DMS79 (cell line): ENCODE measurements at regions not wholly inside any gene's neighbourhood (a gene's known extent, or its start where the extent isn't known, plus 50 kb on each side); places are given as distances from the start of the nearest gene placed in this dataset.
"Not testable (repeated sequence)": the region's sequence is repeated elsewhere in the genome, so short reads cannot be mapped to it uniquely, and the experiment has no call there.

Experiments used
- DNase-seq: peaks from one replicate; lab custom pipeline; 2025; lab: John Stamatoyannopoulos, UW

- no peak for DNase-seq
Measured at GRCh38 chr18:10119991-10120390, 206.2 kb downstream of the VAPA start.

- no peak for DNase-seq
Measured at GRCh38 chr18:10120622-10121021, 206.8 kb downstream of the VAPA start.

GRCh38 chr18:10121028-10121427 lies 207.2 kb downstream of the VAPA start:
- no peak for DNase-seq

- peak; percentile 26 for DNase-seq
Measured at GRCh38 chr18:10121786-10122515, 208.1 kb downstream of the VAPA start.

- no peak for DNase-seq
Measured at GRCh38 chr18:10122988-10123950, 209.5 kb downstream of the VAPA start.

- no peak for DNase-seq
Measured at GRCh38 chr18:10124071-10124470, 210.3 kb downstream of the VAPA start.

GRCh38 chr18:10124557-10124956 lies 210.7 kb downstream of the VAPA start:
- DNase-seq = no peak

- DNase-seq = no peak
Measured at GRCh38 chr18:10124967-10125366, 211.2 kb downstream of the VAPA start.

GRCh38 chr18:10127729-10128128 lies 213.9 kb downstream of the VAPA start:
- DNase-seq = no peak

- no peak for DNase-seq
Measured at GRCh38 chr18:10128921-10129501, 215.2 kb downstream of the VAPA start.

GRCh38 chr18:10130606-10131005 lies 216.8 kb downstream of the VAPA start:
- DNase-seq = no peak

GRCh38 chr18:10131081-10131459 lies 217.3 kb downstream of the VAPA start:
- DNase-seq = no peak

- no peak for DNase-seq
Measured at GRCh38 chr18:10131460-10132395, 217.9 kb downstream of the VAPA start.

- DNase-seq = no peak
Measured at GRCh38 chr18:10133516-10133915, 219.7 kb downstream of the VAPA start.

- DNase-seq = no peak
Measured at GRCh38 chr18:10134204-10134603, 220.4 kb downstream of the VAPA start.

GRCh38 chr18:10134749-10135148 lies 220.9 kb downstream of the VAPA start:
- not testable (repeated sequence) for DNase-seq

GRCh38 chr18:10135302-10135926 lies 221.6 kb downstream of the VAPA start:
- DNase-seq = no peak

GRCh38 chr18:10138719-10139118 lies 224.9 kb downstream of the VAPA start:
- no peak for DNase-seq

- DNase-seq = no peak
Measured at GRCh38 chr18:10139783-10140410, 226.1 kb downstream of the VAPA start.

GRCh38 chr18:10140461-10141282 lies 226.9 kb downstream of the VAPA start:
- DNase-seq = no peak
